ENCODE measurements at regions not wholly inside any gene's neighbourhood (a gene's known extent, or its start where the extent isn't known, plus 50 kb on each side); places are given as distances from the start of the nearest gene placed in this dataset.
"Not testable (repeated sequence)": the region's sequence is repeated elsewhere in the genome, so short reads cannot be mapped to it uniquely, and the experiment has no call there.

GRCh38 chr3:191972714-191973398 lies 511.9 kb downstream of the PYDC2 start:
- FAIRE-seq: no peak

- FAIRE-seq: no peak
These were observed 512.9 kb downstream of the PYDC2 start for GRCh38 chr3:191973820-191974219.

- FAIRE-seq: no peak
These were observed 515.0 kb downstream of the PYDC2 start for GRCh38 chr3:191975936-191976335.

- FAIRE-seq: no peak
These were observed 519.5 kb downstream of the PYDC2 start for GRCh38 chr3:191980443-191980842.

- FAIRE-seq: no peak
These were observed 521.5 kb downstream of the PYDC2 start for GRCh38 chr3:191982481-191982880.

GRCh38 chr3:191985691-191986090 lies 524.7 kb downstream of the PYDC2 start:
- no peak for FAIRE-seq

- FAIRE-seq: no peak
These were observed 526.9 kb downstream of the PYDC2 start for GRCh38 chr3:191987831-191988350.

GRCh38 chr3:191993952-191994351 lies 533.0 kb downstream of the PYDC2 start:
- not testable (repeated sequence) for FAIRE-seq

GRCh38 chr3:191997093-191997492 lies 536.1 kb downstream of the PYDC2 start:
- FAIRE-seq: no peak

GRCh38 chr3:191997579-191998268 lies 536.8 kb downstream of the PYDC2 start:
- FAIRE-seq: no peak

GRCh38 chr3:192001218-192001617 lies 540.3 kb downstream of the PYDC2 start:
- FAIRE-seq: no peak

- FAIRE-seq: no peak
These were observed 545.0 kb downstream of the PYDC2 start for GRCh38 chr3:192005989-192006388.

- FAIRE-seq: no peak
These were observed 548.9 kb downstream of the PYDC2 start for GRCh38 chr3:192009903-192010302.

- no peak for FAIRE-seq
These were observed 549.5 kb downstream of the PYDC2 start for GRCh38 chr3:192010490-192010889.

GRCh38 chr3:192011137-192011536 lies 550.2 kb downstream of the PYDC2 start:
- no peak for FAIRE-seq

GRCh38 chr3:192013110-192013509 lies 552.1 kb downstream of the PYDC2 start:
- FAIRE-seq: no peak

GRCh38 chr3:192022412-192022811 lies 561.4 kb downstream of the PYDC2 start:
- FAIRE-seq: no peak

- FAIRE-seq: no peak
These were observed 563.8 kb downstream of the PYDC2 start for GRCh38 chr3:192024751-192025150.

- no peak for FAIRE-seq
These were observed 565.7 kb downstream of the PYDC2 start for GRCh38 chr3:192026661-192027060.

- FAIRE-seq: no peak
These were observed 571.0 kb downstream of the PYDC2 start for GRCh38 chr3:192031941-192032340.

- no peak for FAIRE-seq
These were observed 572.3 kb downstream of the PYDC2 start for GRCh38 chr3:192033246-192033645.

- no peak for FAIRE-seq
These were observed 577.8 kb downstream of the PYDC2 start for GRCh38 chr3:192038726-192039125.

GRCh38 chr3:192039593-192039992 lies 578.6 kb downstream of the PYDC2 start:
- no peak for FAIRE-seq
